ENCODE measurements at regions not wholly inside any gene's neighbourhood (a gene's known extent, or its start where the extent isn't known, plus 50 kb on each side); places are given as distances from the start of the nearest gene placed in this dataset.

GRCh38 chr11:70486731-70487130 lies 88.4 kb downstream of the CTTN start:
- Histone ChIP-seq H3K36me3 (ENCODE audit: control insufficient read depth in 2 of 2, insufficient read depth in 2 of 2, low read length in 2 of 2) (peaks cover 0 to 5% of the 10 kb centered on the region in 2 donors), H3K4me1 (ENCODE audit: control insufficient read depth in 2 of 2, insufficient read depth in 2 of 2, low read length in 2 of 2) (no peaks in the 10 kb centered on the region), H3K9me3 (ENCODE audit: control insufficient read depth in 2 of 2, low read length in 2 of 2) (peaks cover 0 to 2% of the 10 kb centered on the region in 2 donors), H3K27me3 (ENCODE audit: control insufficient read depth in 2 of 2, insufficient read depth in 2 of 2, low read length in 2 of 2) (no peaks in the 10 kb centered on the region), H3K4me3 (ENCODE audit: low read length in 2 of 2) (no peak overlapping the region), H3K27ac (ENCODE audit: low read depth in 2 of 2, low read length in 2 of 2) (no peak overlapping the region), H3K9ac (ENCODE audit: low read depth in 1 of 2, low read length in 2 of 2) (no peak overlapping the region)

DNA sequence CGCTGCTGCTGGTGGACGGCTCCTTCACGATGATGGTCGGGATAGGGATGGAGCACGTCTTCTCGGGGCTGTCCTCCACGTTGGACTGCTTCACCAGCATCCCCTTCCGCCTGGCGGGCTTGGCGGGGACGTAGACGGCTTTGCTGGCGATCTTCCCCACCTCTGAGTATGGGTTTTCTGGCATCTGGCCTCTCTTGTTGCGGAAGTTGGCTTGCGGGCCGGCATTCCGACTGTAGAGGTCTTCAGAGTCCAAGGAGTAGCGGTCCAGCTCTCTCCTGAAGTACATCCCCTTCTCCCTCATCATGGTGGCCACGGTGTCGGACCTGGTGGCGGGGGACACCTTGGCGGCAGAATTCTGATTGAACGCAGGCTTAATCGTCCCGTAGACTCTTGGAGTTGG lies 88.8 kb downstream of the CTTN start:
- Histone ChIP-seq H3K27ac (ENCODE audit: low read depth in 2 of 2, low read length in 2 of 2) (no peak overlapping the region), H3K4me1 (ENCODE audit: control insufficient read depth in 2 of 2, insufficient read depth in 2 of 2, low read length in 2 of 2) (no peaks in the 10 kb centered on the region), H3K9me3 (ENCODE audit: control insufficient read depth in 2 of 2, low read length in 2 of 2) (peaks cover 0 to 2% of the 10 kb centered on the region in 2 donors), H3K4me3 (ENCODE audit: low read length in 2 of 2) (no peak overlapping the region), H3K36me3 (ENCODE audit: control insufficient read depth in 2 of 2, insufficient read depth in 2 of 2, low read length in 2 of 2) (peaks cover 0 to 5% of the 10 kb centered on the region in 2 donors), H3K27me3 (ENCODE audit: control insufficient read depth in 2 of 2, insufficient read depth in 2 of 2, low read length in 2 of 2) (no peaks in the 10 kb centered on the region), H3K9ac (ENCODE audit: low read depth in 1 of 2, low read length in 2 of 2) (no peak overlapping the region)

DNA sequence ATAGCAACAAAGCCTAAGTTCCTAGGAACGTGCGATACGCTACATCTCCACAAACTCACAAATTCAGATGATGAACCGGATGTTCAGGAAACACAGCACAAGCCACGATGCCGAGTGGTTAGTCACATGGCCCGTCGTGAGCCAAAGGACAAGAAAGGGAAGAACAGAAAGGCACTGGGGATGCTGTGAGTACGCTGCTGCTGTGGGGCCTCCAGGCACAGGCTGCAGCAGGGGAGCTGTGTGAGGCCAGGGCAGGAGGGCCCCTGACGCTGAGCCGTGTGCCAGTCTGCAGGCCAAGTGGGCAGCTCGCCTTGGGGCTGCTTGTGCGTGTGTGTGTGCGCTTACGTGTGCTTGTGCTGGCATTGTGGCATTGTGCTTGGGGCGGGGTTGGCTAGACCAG lies 89.4 kb downstream of the CTTN start:
- peaks cover 0 to 5% of the 10 kb centered on the region in 2 donors for H3K36me3 ChIP-seq (ENCODE audit: control insufficient read depth in 2 of 2, insufficient read depth in 2 of 2, low read length in 2 of 2)
- no peak overlapping the region for H3K4me3 ChIP-seq (ENCODE audit: low read length in 2 of 2)
- H3K27me3 ChIP-seq (ENCODE audit: control insufficient read depth in 2 of 2, insufficient read depth in 2 of 2, low read length in 2 of 2): no peaks in the 10 kb centered on the region
- peaks cover 0 to 2% of the 10 kb centered on the region in 2 donors for H3K9me3 ChIP-seq (ENCODE audit: control insufficient read depth in 2 of 2, low read length in 2 of 2)
- no peak overlapping the region for H3K9ac ChIP-seq (ENCODE audit: low read depth in 1 of 2, low read length in 2 of 2)
- no peak overlapping the region for H3K27ac ChIP-seq (ENCODE audit: low read depth in 2 of 2, low read length in 2 of 2)
- no peaks in the 10 kb centered on the region for H3K4me1 ChIP-seq (ENCODE audit: control insufficient read depth in 2 of 2, insufficient read depth in 2 of 2, low read length in 2 of 2)

DNA sequence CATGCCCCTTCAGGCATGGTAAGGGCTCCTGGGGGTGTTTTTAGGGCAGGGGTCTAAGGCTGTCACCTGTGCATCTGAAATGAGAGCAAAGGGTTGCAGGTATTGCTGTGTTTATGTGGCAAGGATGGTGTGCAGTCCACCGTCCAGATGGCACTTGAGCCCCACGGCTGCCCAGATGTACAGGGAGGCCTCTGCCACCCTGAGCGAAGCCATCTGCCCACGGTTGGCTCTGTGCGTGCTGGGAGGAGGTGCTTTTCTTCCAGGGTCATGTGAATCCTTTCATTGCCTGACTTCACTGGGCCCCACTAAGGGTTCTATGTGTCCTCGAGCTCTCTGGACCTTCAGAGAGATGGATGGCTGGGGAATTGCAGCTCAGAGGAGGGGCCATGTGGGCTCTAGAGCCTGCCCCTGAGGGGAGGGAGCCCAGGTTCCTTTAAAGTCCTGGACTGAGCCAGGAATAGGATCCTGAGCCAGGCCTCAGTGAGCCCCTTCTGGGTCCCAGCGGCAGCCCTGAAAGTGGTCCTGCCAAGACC lies 89.9 kb downstream of the CTTN start:
- no peak overlapping the region for H3K9ac ChIP-seq (ENCODE audit: low read depth in 1 of 2, low read length in 2 of 2)
- no peak overlapping the region for H3K4me3 ChIP-seq (ENCODE audit: low read length in 2 of 2)
- H3K36me3 ChIP-seq (ENCODE audit: control insufficient read depth in 2 of 2, insufficient read depth in 2 of 2, low read length in 2 of 2): peaks cover 0 to 5% of the 10 kb centered on the region in 2 donors
- H3K9me3 ChIP-seq (ENCODE audit: control insufficient read depth in 2 of 2, low read length in 2 of 2): peaks cover 0 to 2% of the 10 kb centered on the region in 2 donors
- no peak overlapping the region for H3K27ac ChIP-seq (ENCODE audit: low read depth in 2 of 2, low read length in 2 of 2)
- no peaks in the 10 kb centered on the region for H3K4me1 ChIP-seq (ENCODE audit: control insufficient read depth in 2 of 2, insufficient read depth in 2 of 2, low read length in 2 of 2)
- no peaks in the 10 kb centered on the region for H3K27me3 ChIP-seq (ENCODE audit: control insufficient read depth in 2 of 2, insufficient read depth in 2 of 2, low read length in 2 of 2)

GRCh38 chr11:70489276-70489675 lies 90.9 kb downstream of the CTTN start:
- H3K36me3 ChIP-seq (ENCODE audit: control insufficient read depth in 2 of 2, insufficient read depth in 2 of 2, low read length in 2 of 2): peaks cover 0 to 5% of the 10 kb centered on the region in 2 donors
- no peak overlapping the region for H3K27ac ChIP-seq (ENCODE audit: low read depth in 2 of 2, low read length in 2 of 2)
- H3K9ac ChIP-seq (ENCODE audit: low read depth in 1 of 2, low read length in 2 of 2): no peak overlapping the region
- H3K4me3 ChIP-seq (ENCODE audit: low read length in 2 of 2): no peak overlapping the region
- no peaks in the 10 kb centered on the region for H3K27me3 ChIP-seq (ENCODE audit: control insufficient read depth in 2 of 2, insufficient read depth in 2 of 2, low read length in 2 of 2)
- H3K4me1 ChIP-seq (ENCODE audit: control insufficient read depth in 2 of 2, insufficient read depth in 2 of 2, low read length in 2 of 2): no peaks in the 10 kb centered on the region
- peaks cover 0 to 2% of the 10 kb centered on the region in 2 donors for H3K9me3 ChIP-seq (ENCODE audit: control insufficient read depth in 2 of 2, low read length in 2 of 2)

DNA sequence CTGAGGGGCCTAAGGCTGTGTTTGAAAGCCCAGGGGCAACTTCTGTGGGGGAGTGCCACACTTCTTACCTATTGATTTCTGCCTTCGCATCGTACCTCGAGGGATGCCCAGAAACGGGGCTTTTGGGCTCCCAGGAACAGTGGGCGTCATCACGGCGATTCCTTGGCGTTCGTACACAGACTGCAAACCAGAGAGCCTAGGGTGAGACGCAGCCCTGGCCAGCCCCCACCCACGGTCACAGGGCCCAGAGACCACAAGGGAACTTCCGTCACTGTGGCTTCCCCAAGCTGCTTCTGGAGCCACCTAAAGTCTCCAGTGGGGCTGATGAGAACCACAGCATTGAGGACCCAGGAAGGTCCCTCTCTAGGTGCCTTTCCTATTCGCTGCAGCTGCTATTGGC lies 91.9 kb downstream of the CTTN start:
- no peak overlapping the region for H3K9ac ChIP-seq (ENCODE audit: low read depth in 1 of 2, low read length in 2 of 2)
- peaks cover 0 to 2% of the 10 kb centered on the region in 2 donors for H3K9me3 ChIP-seq (ENCODE audit: control insufficient read depth in 2 of 2, low read length in 2 of 2)
- H3K4me3 ChIP-seq (ENCODE audit: low read length in 2 of 2): no peak overlapping the region
- peaks cover 0 to 5% of the 10 kb centered on the region in 2 donors for H3K36me3 ChIP-seq (ENCODE audit: control insufficient read depth in 2 of 2, insufficient read depth in 2 of 2, low read length in 2 of 2)
- no peaks in the 10 kb centered on the region for H3K4me1 ChIP-seq (ENCODE audit: control insufficient read depth in 2 of 2, insufficient read depth in 2 of 2, low read length in 2 of 2)
- H3K27me3 ChIP-seq (ENCODE audit: control insufficient read depth in 2 of 2, insufficient read depth in 2 of 2, low read length in 2 of 2): no peaks in the 10 kb centered on the region
- H3K27ac ChIP-seq (ENCODE audit: low read depth in 2 of 2, low read length in 2 of 2): no peak overlapping the region

DNA sequence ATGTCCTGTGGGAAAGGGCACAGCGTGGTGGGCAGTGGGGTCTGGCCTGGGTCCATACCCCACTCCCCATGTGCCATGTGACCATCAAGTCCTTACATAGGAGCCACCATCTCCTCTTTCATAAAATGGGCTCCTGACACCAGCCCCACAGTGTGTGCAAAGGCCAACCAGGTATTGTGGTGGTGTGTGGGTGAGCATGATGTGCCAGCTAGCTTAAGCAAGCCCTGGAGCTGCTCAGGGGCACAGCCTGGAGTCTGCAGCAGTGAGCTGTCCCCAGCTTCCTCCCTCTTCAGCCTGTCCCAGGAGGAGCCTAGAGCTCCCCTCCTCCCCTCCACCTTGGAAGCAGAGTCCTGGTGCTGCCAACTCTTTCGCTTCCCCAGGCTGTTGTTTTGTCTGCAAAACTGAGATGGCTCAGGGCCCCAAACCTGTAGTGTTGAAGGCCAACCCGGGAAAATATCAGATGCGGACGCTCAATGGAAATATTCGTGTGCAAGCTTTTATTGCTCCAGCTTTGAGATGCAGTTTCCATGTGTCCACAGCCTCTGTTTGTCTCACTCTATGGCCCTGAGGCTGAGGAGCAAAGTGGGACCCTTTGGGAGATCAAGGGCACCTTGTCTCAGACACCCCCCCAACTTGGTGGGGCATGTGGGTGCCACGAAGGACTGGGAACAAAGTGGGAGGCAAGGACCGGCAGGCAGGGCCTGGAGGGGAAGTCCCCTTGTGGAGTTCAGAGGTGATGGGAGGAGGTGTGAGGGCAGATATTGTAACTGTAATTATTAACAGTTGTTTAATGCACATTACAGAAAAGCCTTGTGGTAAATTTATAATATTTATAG lies 92.6 kb downstream of the CTTN start:
- H3K36me3 ChIP-seq (ENCODE audit: control insufficient read depth in 2 of 2, insufficient read depth in 2 of 2, low read length in 2 of 2): peaks cover 0 to 5% of the 10 kb centered on the region in 2 donors
- no peak overlapping the region for H3K9ac ChIP-seq (ENCODE audit: low read depth in 1 of 2, low read length in 2 of 2)
- no peaks in the 10 kb centered on the region for H3K27me3 ChIP-seq (ENCODE audit: control insufficient read depth in 2 of 2, insufficient read depth in 2 of 2, low read length in 2 of 2)
- H3K27ac ChIP-seq (ENCODE audit: low read depth in 2 of 2, low read length in 2 of 2): no peak overlapping the region
- no peaks in the 10 kb centered on the region for H3K4me1 ChIP-seq (ENCODE audit: control insufficient read depth in 2 of 2, insufficient read depth in 2 of 2, low read length in 2 of 2)
- peaks cover 0 to 2% of the 10 kb centered on the region in 2 donors for H3K9me3 ChIP-seq (ENCODE audit: control insufficient read depth in 2 of 2, low read length in 2 of 2)
- H3K4me3 ChIP-seq (ENCODE audit: low read length in 2 of 2): no peak overlapping the region

DNA sequence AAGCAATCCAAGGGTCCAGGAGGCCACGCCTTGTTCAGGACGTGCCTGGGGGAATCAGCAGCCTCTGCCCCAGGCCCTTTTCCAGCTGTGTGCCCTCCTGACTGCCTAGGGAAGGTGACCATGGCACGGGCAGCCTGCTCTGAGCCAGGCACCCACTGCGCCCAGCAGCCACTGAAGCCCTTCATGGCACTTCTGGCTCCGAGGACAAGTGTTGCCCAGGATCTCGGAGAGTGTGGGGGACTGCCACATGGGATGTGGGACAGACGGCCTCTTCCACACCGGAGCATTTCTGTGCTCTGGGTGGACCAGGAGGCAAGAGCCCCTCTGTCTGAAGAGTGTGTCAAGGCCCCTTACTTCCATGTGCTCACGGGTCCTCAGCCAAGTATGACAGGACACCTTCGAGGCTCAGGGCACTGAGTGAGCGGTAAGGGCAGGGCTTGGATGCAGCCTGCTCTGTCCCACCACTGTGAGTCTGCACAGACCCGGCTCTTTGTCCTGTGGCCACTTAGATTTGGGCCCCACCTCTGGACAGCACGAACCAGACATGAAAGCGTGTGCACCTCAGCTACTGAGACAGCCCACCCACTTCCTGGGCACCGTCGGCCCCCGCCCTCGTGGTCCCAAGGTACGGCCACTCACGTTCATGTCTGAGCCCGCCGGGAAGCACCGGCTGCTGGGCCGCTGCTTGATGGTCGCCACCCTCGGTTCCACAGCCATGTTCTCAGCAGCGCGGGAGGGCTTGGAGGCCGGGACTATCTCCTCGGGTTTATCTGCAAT lies 93.6 kb downstream of the CTTN start:
- H3K36me3 ChIP-seq (ENCODE audit: control insufficient read depth in 2 of 2, insufficient read depth in 2 of 2, low read length in 2 of 2): peaks cover 0 to 3% of the 10 kb centered on the region in 2 donors
- no peaks in the 10 kb centered on the region for H3K27me3 ChIP-seq (ENCODE audit: control insufficient read depth in 2 of 2, insufficient read depth in 2 of 2, low read length in 2 of 2)
- no peaks in the 10 kb centered on the region for H3K4me1 ChIP-seq (ENCODE audit: control insufficient read depth in 2 of 2, insufficient read depth in 2 of 2, low read length in 2 of 2)
- no peak overlapping the region for H3K4me3 ChIP-seq (ENCODE audit: low read length in 2 of 2)
- no peak overlapping the region for H3K27ac ChIP-seq (ENCODE audit: low read depth in 2 of 2, low read length in 2 of 2)
- H3K9me3 ChIP-seq (ENCODE audit: control insufficient read depth in 2 of 2, low read length in 2 of 2): peaks cover 0 to 2% of the 10 kb centered on the region in 2 donors
- no peak overlapping the region for H3K9ac ChIP-seq (ENCODE audit: low read depth in 1 of 2, low read length in 2 of 2)

DNA sequence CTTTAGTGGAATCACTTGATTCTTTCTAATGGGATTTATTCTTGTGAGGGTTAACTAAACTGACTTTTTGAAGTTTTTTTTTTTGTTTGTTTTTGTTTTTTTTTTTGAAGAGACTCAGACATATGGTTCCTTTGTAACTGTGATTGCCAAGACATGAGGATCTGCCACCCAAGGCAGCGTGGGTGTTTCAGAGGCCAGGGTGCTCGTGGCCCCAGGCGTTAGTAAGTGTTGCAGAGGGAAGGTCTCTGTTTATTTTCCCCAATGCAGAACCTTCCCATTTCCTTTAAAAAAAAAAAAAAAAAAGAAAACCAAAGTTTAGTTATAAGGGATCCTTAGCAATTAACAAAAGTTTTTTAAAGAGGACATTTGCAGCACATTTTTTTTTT lies 94.8 kb downstream of the CTTN start:
- Histone ChIP-seq H3K27me3 (ENCODE audit: control insufficient read depth in 2 of 2, insufficient read depth in 2 of 2, low read length in 2 of 2) (no peaks in the 10 kb centered on the region), H3K27ac (ENCODE audit: low read depth in 2 of 2, low read length in 2 of 2) (no peak overlapping the region), H3K4me3 (ENCODE audit: low read length in 2 of 2) (no peak overlapping the region), H3K36me3 (ENCODE audit: control insufficient read depth in 2 of 2, insufficient read depth in 2 of 2, low read length in 2 of 2) (no peaks in the 10 kb centered on the region), H3K4me1 (ENCODE audit: control insufficient read depth in 2 of 2, insufficient read depth in 2 of 2, low read length in 2 of 2) (no peaks in the 10 kb centered on the region), H3K9me3 (ENCODE audit: control insufficient read depth in 2 of 2, low read length in 2 of 2) (peaks cover 0 to 2% of the 10 kb centered on the region in 2 donors), H3K9ac (ENCODE audit: low read depth in 1 of 2, low read length in 2 of 2) (no peak overlapping the region)

- Histone ChIP-seq H3K9ac (ENCODE audit: low read depth in 1 of 2, low read length in 2 of 2) (no peak overlapping the region), H3K4me3 (ENCODE audit: low read length in 2 of 2) (no peak overlapping the region), H3K36me3 (ENCODE audit: control insufficient read depth in 2 of 2, insufficient read depth in 2 of 2, low read length in 2 of 2) (no peaks in the 10 kb centered on the region), H3K9me3 (ENCODE audit: control insufficient read depth in 2 of 2, low read length in 2 of 2) (peaks cover 0 to 2% of the 10 kb centered on the region in 2 donors), H3K4me1 (ENCODE audit: control insufficient read depth in 2 of 2, insufficient read depth in 2 of 2, low read length in 2 of 2) (no peaks in the 10 kb centered on the region), H3K27ac (ENCODE audit: low read depth in 2 of 2, low read length in 2 of 2) (no peak overlapping the region), H3K27me3 (ENCODE audit: control insufficient read depth in 2 of 2, insufficient read depth in 2 of 2, low read length in 2 of 2) (no peaks in the 10 kb centered on the region)
These were observed 95.6 kb downstream of the CTTN start for GRCh38 chr11:70493891-70494290.
